HG03097 (cell line): ENCODE measurements at regions not wholly inside any gene's neighbourhood (a gene's known extent, or its start where the extent isn't known, plus 50 kb on each side); places are given as distances from the start of the nearest gene placed in this dataset.

Experiments used
- ATAC-seq: cut with Tn5 transposase; IDR thresholded peaks from one replicate; pipeline ENCODE4 v1.9.1; 2021; ENCODE audit not compliant: unreplicated experiment, low FRiP score

GRCh38 chr5:116389601-116390000 lies 185.0 kb downstream of the SEMA6A start:
- no peak for ATAC-seq

- ATAC-seq = no peak
Measured at GRCh38 chr5:116388564-116389258, 185.9 kb downstream of the SEMA6A start.

- no peak for ATAC-seq
Measured at GRCh38 chr5:116387738-116388137, 186.9 kb downstream of the SEMA6A start.

- ATAC-seq = no peak
Measured at GRCh38 chr5:116386633-116387032, 188.0 kb downstream of the SEMA6A start.

- no peak for ATAC-seq
Measured at GRCh38 chr5:116382874-116383266, 191.8 kb downstream of the SEMA6A start.

GRCh38 chr5:116382032-116382873 lies 192.4 kb downstream of the SEMA6A start:
- no peak for ATAC-seq

GRCh38 chr5:116381201-116381600 lies 193.4 kb downstream of the SEMA6A start:
- no peak for ATAC-seq

- ATAC-seq = no peak
Measured at GRCh38 chr5:116380621-116381020, 194.0 kb downstream of the SEMA6A start.

- no peak for ATAC-seq
Measured at GRCh38 chr5:116379306-116379705, 195.3 kb downstream of the SEMA6A start.

GRCh38 chr5:116378777-116379121 lies 195.9 kb downstream of the SEMA6A start:
- ATAC-seq = no peak

- no peak for ATAC-seq
Measured at GRCh38 chr5:116378007-116378776, 196.4 kb downstream of the SEMA6A start.

GRCh38 chr5:116377276-116378006 lies 197.2 kb downstream of the SEMA6A start:
- ATAC-seq = no peak

GRCh38 chr5:116375926-116376325 lies 198.7 kb downstream of the SEMA6A start:
- no peak for ATAC-seq

GRCh38 chr5:116374434-116374852 lies 200.2 kb downstream of the SEMA6A start:
- no peak for ATAC-seq

- no peak for ATAC-seq
Measured at GRCh38 chr5:116372931-116373597, 201.6 kb downstream of the SEMA6A start.

- no peak for ATAC-seq
Measured at GRCh38 chr5:116371935-116372334, 202.7 kb downstream of the SEMA6A start.

GRCh38 chr5:116371431-116371830 lies 203.2 kb downstream of the SEMA6A start:
- no peak for ATAC-seq

GRCh38 chr5:116370886-116371285 lies 203.7 kb downstream of the SEMA6A start:
- no peak for ATAC-seq

GRCh38 chr5:116370149-116370548 lies 204.5 kb downstream of the SEMA6A start:
- ATAC-seq = no peak

- ATAC-seq = no peak
Measured at GRCh38 chr5:116365006-116365496, 209.6 kb downstream of the SEMA6A start.
